SU-DHL-6 (cell line): ENCODE measurements at regions not wholly inside any gene's neighbourhood (a gene's known extent, or its start where the extent isn't known, plus 50 kb on each side); places are given as distances from the start of the nearest gene placed in this dataset.

Experiments
- CTCF ChIP-seq: fragments of 200-600 bp; sonication (generic); IDR thresholded peaks from one replicate; pipeline ENCODE4 v1.5.1; 2017; ENCODE audit warnings: antibody characterized with exemption, mild to moderate bottlenecking, low read length, moderate library complexity; ENCODE audit not compliant: insufficient read depth, poor library complexity, severe bottlenecking
- EZH2phosphoT487 ChIP-seq: fragments of 200-600 bp; sonication (generic), shearing (Covaris generic); conservative IDR thresholded peaks from 2 replicates; pipeline ENCODE4 v1.6.1; 2018; ENCODE audit warnings: mild to moderate bottlenecking, antibody characterized with exemption, low read length, moderate library complexity, mixed read lengths

GRCh38 chr4:137993232-137993631 is 248.9 kb downstream of the SLC7A11 start:
- TF ChIP-seq CTCF (no peak), EZH2phosphoT487 (no peak)
